ENCODE measurements at regions not wholly inside any gene's neighbourhood (a gene's known extent, or its start where the extent isn't known, plus 50 kb on each side); places are given as distances from the start of the nearest gene placed in this dataset.
A peak's percentile ranks its signal among the peaks of the same experiment; 100 is the strongest.
"Not testable (repeated sequence)": the region's sequence is repeated elsewhere in the genome, so short reads cannot be mapped to it uniquely, and the experiment has no call there.

DNA sequence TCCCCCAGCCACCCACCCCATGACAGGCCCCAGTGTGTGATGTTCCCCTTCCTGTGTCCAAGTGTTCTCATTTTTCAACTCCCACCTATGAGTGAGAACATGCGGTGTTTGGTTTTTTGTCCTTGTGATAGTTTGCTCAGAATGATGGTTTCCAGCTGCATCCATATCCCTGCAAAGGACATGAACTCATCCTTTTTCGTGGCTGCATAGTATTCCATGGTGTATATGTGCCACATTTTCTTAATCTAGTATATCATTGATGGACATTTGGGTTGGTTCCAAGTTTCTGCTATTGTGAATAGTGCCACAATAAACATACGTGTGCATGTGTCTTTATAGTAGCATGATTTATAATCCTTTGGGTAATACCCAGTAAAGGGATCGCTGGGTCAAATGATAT is 273.0 kb downstream of the TEX29 start:
- not testable (repeated sequence) for DNase-seq

DNA sequence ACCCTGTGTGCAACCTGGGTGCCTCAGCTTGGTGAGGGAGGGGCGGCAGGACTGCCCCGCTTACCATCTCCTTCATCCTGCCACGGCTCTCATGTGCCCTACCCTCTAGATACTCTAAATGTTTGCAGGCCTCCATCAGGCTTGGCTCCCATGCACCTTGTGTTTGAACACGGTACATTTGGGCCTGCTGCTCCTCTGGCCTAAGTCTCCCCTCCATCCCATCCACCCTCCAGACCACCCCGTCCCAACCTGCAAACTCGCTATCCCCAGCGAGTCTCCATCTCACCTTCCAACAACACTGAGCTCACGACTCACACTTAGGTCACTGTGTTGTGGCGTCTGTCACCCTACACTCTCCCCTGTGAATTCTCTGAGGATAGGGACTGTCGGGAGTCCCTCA is 274.2 kb downstream of the TEX29 start:
- DNase-seq: no peak

DNA sequence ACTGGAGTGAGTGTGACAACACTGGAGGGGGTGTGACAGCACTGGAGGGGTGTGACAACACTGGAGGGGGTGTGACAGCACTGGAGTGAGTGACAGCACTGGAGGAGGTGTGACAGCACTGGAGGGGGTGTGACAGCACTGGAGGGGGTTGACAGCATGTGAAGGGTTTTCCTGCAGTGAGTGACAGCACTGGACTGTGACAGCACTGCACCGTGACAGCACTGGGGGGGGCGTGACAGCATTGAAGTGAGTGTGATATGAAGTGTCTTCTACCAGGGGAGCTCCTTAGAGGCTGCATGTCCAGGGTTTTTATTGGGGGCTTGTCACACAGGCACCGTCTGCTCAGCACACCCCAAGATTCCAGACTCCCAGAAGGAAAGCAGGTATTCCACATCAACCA is 274.8 kb downstream of the TEX29 start:
- DNase-seq: no peak

DNA sequence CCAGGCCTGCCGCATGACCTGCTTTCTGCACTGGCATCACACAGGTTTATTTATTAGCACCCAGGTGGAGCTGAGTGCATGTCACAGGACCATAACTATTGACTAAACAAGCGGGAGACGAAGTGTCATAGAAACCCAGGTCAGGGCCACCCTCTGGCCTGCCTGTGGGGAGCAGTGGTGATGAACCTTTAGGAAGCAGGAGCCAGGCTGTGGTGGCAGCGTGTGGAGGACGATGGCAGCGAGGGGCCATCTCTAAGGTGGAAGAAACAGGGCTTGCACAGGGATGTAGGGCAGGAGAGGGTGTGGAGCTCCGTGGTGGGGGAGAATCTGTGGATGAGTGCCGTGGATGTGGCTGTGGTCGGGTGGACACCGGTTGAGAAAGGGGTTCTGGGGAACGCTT is 275.3 kb downstream of the TEX29 start:
- no peak for DNase-seq

DNA sequence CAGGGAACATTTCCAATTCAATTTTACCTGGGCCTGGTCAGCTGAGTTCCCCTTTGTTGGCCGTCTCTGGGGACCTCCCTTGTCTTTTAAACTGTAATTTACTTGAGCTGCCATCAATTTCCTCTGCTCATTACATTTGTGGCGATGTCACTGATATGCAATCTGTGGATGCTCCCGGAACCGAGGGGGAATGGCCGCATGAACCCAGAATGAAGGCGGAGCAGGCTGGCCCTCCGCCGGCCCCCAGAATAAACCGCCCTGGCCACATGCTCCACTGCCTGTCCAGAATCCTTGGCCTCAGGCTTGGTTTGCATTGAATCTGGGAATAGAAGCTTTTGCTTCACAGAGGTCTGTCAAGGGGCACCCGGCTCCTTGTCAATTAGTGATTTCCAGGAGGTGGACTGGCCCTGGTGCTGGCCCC is 276.8 kb downstream of the TEX29 start:
- DNase-seq: no peak

DNA sequence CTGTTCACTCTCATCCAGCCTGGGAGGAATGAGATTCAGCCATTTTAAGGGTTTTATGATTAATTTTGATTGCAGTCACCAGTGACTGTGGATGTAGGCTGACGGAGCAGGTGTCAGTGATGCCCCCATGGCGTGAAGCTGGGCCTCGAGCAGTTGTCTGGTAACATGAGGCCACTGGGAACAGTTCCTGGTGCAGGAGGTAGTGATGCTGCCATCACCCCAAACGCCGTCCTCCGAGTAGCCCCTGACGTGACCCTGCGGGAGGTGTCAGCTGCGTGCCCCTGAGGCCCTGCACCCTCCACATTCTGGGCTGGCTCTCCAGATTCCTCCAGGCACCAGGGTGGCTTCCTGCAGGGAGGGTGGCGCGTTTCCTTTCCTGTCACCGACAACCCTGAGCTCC is 277.2 kb downstream of the TEX29 start:
- no peak for DNase-seq

DNA sequence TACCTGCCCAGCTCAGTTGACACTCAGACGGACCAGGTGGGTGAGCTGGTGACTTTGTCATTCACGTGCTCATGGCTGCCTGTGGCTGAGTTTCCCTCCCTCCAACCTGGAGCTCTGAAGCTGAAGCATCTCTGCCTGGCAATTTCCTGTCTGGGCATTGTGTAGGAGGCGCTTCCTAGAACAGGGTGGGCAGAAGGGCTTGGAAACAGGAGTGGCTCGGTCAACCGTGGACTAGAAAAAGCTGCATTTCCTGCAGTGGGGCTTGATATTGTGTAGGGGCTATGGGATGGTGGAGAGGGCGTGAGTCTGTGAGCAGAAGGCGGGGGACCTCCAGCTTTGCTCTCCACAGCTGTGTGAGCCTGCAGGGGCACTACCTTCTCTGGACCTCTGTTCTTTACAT is 278.3 kb downstream of the TEX29 start:
- DNase-seq: no peak

DNA sequence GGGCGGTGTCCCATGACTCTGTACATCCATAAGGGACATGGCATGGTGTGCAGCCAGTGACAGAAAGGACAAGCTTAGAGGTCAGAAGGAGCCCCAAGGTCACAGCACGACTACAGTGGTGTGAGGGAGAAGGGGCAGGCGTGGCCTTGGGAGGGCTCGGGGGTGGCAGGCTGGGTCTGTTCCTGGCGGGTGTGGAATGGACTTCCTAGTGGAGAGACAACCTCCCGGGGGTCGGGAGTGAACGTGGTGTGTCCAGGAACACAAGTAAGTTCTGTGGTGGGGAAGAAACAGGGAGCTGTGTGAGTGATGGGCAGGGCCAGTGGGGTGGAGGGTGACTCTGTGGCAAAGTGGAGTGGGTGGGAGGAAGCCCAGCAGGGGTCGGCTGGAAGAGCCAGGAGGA is 279.3 kb downstream of the TEX29 start:
- no peak for DNase-seq

DNA sequence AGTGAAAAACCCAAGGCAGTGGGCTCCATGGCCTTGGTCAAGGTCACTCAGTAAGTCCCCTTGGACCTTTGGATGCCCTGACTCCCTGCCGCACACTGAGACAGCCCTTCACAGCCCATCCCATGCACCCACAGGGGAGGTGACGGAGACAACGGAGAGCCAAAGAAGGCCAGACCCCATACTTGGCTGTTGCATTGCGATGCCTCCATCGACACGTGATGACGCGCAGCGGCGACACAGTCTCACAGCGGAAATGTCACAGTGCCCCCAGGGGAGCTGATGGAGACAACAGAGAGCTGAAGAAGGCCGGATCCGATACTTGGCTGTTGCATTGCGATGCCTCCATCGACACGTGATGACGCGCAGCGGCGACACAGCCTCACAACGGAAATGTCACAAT is 282.4 kb downstream of the TEX29 start:
- DNase-seq: no peak

DNA sequence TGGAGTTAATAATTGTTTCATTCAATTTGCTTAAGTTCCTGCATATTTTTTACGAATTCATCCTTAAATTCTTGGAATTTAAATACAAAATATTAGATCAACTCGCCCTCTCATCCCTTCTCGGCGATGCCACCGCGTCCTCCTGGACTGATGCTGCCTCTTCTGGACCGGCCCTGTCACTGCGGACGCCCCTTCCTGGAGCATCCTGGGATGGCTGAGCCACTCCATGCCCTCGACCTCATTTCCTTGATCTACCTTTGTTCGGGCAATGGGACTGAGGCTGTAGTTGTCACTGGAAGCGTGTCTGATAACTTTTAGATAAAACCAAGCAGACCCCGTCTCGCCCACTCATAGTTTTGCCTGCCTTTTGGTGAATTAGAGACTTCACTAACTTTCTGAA is 283.7 kb downstream of the TEX29 start:
- no peak for DNase-seq

DNA sequence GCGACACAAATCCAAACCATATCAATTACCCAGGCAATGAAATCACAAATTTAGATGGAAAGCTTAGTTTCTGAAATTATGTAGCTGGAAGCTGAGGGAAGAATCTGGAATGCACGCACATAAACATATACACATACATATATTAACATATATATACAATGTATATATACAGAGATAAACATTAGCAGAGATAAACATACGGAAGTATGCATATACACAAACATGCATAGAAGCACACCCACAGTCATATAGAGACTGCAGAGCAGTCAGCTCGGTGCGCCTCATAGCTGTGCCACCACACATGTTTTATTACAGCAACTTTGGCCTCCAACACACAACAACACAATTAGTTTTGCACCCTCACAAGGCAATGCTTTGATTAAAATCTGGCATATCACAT is 288.1 kb downstream of the TEX29 start:
- DNase-seq: no peak

DNA sequence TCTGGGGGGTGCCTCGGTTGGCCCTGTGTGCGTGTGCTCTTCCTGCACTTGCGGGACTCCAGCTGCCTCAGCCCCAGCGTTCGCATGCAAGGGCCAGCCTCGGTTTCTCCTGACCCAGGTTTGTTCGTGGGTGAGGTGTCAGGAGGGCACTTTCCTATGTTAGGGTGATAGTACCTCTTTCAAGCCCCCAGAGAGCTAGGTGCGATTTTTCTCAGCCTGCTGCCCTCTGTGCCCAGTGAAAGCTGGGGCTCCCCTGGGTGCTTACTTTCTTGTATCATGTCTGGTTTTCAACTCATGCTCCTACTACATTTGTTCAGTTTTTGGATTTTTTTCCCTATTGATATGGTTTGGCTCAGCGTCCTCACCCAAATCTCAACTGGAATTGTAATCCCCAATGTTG is 289.2 kb downstream of the TEX29 start:
- no peak for DNase-seq

DNA sequence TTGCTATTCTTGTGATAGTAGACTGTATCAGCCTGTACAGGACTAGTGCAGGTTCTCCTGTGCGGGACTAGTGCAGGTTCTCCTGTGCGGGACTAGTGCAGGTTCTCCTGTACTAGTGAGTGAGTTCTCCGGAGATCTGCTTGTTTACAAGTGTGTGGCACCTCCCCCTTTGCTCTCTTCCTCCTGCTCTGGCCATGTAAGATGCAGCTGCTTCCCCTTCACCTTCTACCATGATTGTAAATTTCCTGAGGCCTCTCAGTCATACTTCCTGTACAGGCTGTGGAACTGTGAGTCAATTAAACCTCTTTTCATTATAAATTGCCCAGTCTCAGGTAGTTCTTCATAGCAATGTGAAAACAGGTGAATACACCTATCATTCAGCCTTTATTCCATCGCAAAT is 289.6 kb downstream of the TEX29 start:
- DNase-seq: peak; percentile 17

DNA sequence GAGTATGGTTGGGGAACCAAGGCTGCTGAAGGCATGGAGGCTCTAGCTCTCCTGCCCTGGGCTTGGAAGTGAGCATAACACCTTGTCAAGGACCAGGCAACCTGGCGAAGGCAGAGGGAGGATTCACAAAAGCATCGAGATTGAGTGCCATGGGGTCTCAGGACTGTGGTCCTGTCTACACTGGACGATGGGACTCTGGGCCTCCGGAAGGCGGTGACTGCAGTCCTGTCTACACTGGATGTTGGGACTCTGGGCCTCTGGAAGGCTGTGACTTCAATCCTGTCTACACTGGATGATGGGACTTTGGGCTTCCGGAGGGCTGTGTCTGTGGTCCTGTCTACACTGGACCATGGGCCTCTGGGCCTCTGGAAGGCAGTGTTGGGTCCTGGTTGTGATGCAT is 290.4 kb downstream of the TEX29 start:
- DNase-seq: no peak

DNA sequence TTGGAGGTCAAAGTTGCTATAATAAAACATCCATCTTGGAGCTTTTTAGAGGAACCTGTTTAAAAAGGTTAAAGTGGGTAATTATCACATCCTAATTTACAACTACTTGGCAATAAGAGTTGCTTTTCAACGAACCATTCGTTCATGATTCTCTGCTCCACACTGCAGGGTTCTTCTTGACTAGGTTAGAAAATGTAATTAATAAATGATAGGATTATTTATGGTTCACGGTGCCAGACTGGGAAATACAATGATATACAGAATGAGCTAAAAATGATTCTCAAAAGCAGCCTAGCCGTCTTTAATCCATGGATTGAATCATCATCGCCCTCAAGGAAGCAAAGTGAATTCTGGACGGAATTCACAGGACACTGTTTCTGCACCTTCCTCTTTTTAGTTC is 291.2 kb downstream of the TEX29 start:
- no peak for DNase-seq

DNA sequence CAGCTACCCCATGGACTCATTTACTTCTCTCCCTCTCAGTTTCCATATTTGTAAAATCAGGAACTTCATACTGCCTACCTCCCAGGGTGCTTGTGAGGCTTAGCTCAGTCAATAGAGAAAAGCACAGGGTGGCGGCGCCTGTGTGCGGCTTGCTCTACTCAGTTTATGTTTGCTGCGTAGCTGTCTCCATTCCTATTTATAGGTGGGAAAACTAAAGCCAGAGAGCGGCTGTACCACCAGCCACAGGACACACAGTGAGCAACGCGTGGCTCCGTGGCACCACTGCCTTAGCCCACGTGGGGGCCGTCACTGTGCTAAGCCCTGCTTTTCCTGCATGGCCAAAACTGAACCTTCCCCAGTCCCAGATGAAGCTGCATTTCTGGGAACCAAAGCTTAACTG is 292.4 kb downstream of the TEX29 start:
- DNase-seq: no peak

DNA sequence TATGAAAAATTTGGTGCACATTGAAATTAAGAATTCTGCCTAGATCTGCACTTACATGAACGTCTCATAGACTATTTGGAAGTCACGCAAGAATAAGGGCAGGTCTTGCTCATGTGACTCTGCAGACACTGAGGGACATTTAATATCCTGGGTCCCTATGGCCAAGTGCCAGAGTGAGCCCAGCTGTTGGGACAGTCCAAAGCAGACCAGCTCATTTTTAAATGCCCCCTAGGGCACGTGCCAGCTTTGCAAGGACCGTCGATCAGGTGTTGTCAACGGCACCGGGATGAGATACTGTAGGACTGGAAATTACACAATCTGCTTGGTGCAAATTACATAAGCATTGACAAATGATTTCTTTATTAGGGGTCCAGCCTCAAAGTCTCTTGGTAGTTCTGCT is 293.6 kb downstream of the TEX29 start:
- DNase-seq: no peak

DNA sequence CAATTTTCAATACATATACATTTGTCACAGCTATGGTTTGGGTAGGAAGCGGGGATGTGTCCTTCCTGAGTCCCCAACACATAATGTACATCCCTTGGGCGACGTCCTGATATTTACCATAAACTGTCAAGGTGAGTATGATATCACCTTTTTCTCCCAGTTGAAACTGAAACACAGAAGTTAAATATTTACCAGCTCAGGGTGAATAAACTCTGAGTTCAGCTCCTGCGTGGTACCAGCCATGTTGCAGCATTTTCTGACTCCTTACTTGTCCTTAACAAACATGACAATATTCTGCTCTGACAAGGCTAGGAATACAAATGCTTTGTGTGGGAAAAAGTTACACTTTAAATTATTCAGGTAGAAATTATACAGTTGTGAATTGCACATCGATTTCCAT is 294.2 kb downstream of the TEX29 start:
- DNase-seq: no peak

DNA sequence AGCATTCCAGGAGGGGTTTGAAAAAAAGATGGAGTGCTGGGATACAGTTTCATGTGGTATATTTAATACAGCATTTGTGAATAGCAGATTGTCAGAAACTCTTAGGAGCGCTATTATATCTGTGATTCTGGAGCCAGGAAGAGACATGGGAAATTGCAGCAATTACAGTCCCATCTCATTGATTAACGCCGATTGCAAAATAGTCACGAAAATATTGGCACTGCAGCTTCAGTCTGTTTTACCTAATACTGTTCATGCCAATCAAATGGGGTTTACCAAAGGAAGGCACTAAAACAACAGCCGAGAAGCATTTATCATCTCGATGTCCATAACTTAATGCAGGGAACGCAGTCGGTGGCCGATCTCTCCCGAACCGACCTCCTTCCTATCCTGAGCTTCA is 295.8 kb downstream of the TEX29 start:
- DNase-seq: no peak

DNA sequence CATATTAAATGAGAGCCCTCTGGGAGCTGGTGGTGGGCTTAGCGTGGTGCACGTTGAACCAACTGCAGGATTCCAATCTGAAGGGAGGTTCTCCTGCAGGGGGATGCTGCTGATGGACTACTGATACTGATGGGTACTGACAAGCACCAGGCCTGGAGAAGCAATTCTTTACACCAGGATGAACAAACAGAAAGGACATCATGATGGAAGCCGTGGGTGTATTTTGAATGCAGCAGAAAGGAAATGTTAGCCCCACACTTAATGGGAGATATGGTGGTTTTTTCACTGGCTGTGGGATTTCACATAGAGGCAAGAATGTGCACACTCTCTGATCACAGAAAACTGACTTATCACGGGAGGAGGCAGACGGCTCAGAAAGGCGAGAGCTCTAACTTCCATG is 299.7 kb downstream of the TEX29 start:
- DNase-seq: no peak

DNA sequence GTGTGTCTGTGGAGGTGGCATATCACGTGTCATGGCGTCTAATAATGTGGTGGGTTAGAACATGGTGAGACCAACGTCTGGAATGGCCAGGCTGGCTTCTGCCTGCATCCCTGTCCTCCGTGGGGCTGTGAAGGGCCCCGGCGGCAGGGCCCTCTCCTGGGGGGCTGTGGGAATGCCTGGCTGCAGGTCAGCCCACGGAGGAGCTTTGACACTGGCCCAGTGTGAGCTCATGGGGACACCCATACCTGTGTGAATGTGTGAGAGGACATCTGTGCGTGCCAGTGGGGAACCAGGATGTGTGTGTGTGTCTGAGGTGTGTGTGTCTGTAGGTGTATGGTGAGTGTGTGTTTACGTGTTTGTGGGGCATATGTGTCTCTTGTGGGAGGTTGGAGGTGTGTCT is 300.1 kb downstream of the TEX29 start:
- no peak for DNase-seq

DNA sequence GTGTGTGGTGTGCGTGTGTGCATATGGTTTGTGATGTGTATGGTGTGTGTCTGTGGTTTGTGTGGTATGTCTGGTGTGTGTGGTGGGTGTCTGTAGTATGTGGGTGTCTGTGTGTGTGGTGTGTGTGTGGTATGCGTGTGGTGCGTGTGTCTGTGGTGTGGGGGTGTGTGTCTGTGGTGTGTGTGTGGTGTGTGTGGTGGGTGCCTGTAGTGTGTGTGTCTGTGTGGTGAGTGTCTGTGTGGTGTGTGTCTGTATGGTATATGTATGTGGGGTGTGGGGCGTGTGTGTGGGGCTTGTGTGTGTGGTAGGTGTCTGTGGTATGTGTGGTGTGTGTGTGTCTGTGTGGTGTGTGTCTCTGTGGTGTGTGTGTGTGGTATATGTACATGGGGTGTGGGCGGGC is 300.7 kb downstream of the TEX29 start:
- DNase-seq: no peak

DNA sequence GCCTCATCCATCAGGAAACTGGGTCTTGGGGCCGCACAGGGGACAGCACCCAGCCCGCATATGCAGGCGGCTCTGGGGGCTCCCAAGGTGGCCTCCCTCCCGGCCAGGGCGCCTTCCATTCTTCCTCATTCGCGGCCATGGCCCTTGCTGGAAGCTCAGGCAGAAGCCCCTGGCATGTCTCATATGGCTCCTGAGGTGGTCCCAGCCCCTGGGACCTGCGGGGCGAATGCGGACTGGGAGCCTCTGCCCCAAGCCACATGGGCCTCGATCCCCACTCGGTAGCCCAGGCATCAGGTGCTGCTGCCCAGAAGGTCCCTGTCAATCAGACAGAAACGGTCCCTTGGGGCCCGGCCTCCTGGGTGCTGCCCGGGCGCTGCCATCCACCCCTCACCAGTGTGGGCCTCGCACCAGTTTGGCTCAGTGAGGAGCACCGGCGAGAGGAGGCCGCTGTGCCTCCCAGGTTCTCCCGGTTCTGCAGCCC is 301.6 kb downstream of the TEX29 start:
- no peak for DNase-seq

DNA sequence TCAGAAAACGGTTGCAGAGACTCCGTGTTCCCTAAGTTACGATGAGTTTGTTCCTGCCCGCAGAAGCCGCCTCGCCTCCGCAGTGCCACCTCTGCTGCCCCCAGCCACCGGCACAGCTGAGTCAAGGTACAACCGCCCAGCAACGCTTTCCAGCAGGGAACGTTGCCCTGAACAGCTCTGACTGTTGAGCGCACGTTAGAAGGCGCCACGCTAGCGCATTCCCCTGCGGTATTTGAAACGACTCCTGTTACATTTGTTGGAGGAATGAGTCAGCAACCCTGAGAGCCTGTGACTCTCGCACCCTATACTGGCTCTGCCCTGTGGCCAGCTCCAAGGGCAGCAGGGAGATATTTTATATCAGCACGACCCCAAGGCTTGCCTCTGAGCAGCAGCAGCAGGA is 302.8 kb downstream of the TEX29 start:
- DNase-seq: no peak

DNA sequence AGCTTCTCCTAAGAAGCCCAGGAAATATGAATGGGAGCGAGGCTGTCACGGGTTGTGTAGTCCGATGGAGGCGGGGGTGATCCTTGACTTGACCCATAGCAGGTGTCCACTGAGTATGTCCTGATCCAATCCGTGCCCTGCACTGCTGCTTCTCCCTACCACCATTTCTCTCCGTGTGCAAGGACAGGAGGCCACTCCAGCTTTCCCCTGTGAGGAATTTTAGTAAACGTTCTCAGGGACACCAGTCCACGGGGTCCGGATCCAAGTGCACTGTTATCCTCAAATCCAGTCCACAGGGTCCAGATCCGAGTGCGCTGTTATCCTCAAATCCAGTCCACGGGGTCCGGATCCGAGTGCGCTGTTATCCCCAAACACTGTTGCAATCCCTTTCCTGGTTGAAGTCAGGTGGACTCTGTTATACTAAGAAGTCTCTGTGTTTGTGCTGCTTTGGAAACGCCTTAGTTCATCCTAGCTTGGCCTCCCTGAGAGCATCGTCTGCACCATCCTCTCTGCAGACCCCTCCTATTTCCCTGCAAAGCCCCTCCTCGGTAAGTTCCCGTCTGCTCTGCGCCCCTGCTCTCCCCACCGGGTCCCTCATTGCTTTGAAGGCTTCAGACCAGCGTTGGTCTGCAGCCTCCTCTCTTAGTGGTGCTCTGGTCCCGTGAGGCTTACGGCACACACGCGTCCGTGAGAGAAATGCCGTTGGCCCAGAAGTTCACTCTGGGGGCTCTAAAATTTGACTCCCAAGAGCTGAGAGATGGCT is 303.5 kb downstream of the TEX29 start:
- no peak for DNase-seq

Data from dermis blood vessel endothelial cell (primary cell).